Glutamatergic neuron (in vitro differentiated cells): ENCODE measurements at regions not wholly inside any gene's neighbourhood (a gene's known extent, or its start where the extent isn't known, plus 50 kb on each side); places are given as distances from the start of the nearest gene placed in this dataset.

Experiments used
- DNase-seq: peaks from one replicate; pipeline ENCODE4 v3.0.0; 2022
- H3K27ac Mint-ChIP-seq: one replicate; pipeline ENCODE4 v1.8.0; 2020; ENCODE audit warnings: mild to moderate bottlenecking, mixed read lengths, inconsistent platforms; ENCODE audit not compliant: unreplicated experiment
- H3K27me3 Mint-ChIP-seq: one replicate; pipeline ENCODE4 v1.8.0; 2020; ENCODE audit warnings: mild to moderate bottlenecking, moderate library complexity, mixed read lengths, inconsistent platforms; ENCODE audit not compliant: unreplicated experiment
- H3K36me3 Mint-ChIP-seq: one replicate; pipeline ENCODE4 v1.8.0; 2020; ENCODE audit warnings: mild to moderate bottlenecking, mixed read lengths, inconsistent platforms; ENCODE audit not compliant: unreplicated experiment
- H3K4me1 Mint-ChIP-seq: one replicate; pipeline ENCODE4 v1.8.0; 2020; ENCODE audit warnings: mild to moderate bottlenecking, low read depth, mixed read lengths, inconsistent platforms; ENCODE audit not compliant: unreplicated experiment
- H3K4me3 Mint-ChIP-seq: one replicate; pipeline ENCODE4 v1.8.0; 2020; ENCODE audit warnings: mild to moderate bottlenecking, mixed read lengths, inconsistent platforms; ENCODE audit not compliant: unreplicated experiment
- H3K9me3 Mint-ChIP-seq: one replicate; pipeline ENCODE4 v1.8.0; 2020; ENCODE audit warnings: mild to moderate bottlenecking, moderate library complexity, mixed read lengths, inconsistent platforms; ENCODE audit not compliant: unreplicated experiment
- CTCF ChIP-seq: fragments of 200-600 bp; sonication (generic); IDR thresholded peaks from one replicate; pipeline ENCODE4 v1.5.0; 2021; ENCODE audit not compliant: partially characterized antibody, unreplicated experiment

- H3K27ac Mint-ChIP-seq = no peak overlapping the region
- peaks cover 6% of the 10 kb centered on the region for H3K27me3 Mint-ChIP-seq
Observed at GRCh38 chr22:49355211-49355920, 472.3 kb downstream of the BRD1 start.

GRCh38 chr22:49354516-49355210, 473.0 kb downstream of the BRD1 start:
- Mint-ChIP-seq H3K36me3 (peaks cover 27% of the 10 kb centered on the region), H3K9me3 (peaks cover 31% of the 10 kb centered on the region), H3K27ac (no peak overlapping the region), H3K4me3 (no peak overlapping the region), H3K27me3 (peaks cover 6% of the 10 kb centered on the region), H3K4me1 (no peaks in the 10 kb centered on the region)
- TF ChIP-seq CTCF = no peak
- DNase-seq = no peak

More at GRCh38 chr22:49355211-49355920, 472.3 kb downstream of the BRD1 start:
- no peaks in the 10 kb centered on the region for H3K4me1 Mint-ChIP-seq
- no peak for DNase-seq
- H3K4me3 Mint-ChIP-seq = no peak overlapping the region
- peaks cover 31% of the 10 kb centered on the region for H3K9me3 Mint-ChIP-seq
- no peak for TF ChIP-seq CTCF
- H3K36me3 Mint-ChIP-seq = peaks cover 27% of the 10 kb centered on the region

GRCh38 chr22:49353235-49353634, 474.4 kb downstream of the BRD1 start:
- no peak overlapping the region for H3K27ac Mint-ChIP-seq
- no peak for TF ChIP-seq CTCF
- H3K9me3 Mint-ChIP-seq = peaks cover 37% of the 10 kb centered on the region
- H3K27me3 Mint-ChIP-seq = peaks cover 6% of the 10 kb centered on the region
- H3K4me1 Mint-ChIP-seq = no peaks in the 10 kb centered on the region
- peaks cover 27% of the 10 kb centered on the region for H3K36me3 Mint-ChIP-seq
- no peak for DNase-seq
- no peak overlapping the region for H3K4me3 Mint-ChIP-seq

DNA sequence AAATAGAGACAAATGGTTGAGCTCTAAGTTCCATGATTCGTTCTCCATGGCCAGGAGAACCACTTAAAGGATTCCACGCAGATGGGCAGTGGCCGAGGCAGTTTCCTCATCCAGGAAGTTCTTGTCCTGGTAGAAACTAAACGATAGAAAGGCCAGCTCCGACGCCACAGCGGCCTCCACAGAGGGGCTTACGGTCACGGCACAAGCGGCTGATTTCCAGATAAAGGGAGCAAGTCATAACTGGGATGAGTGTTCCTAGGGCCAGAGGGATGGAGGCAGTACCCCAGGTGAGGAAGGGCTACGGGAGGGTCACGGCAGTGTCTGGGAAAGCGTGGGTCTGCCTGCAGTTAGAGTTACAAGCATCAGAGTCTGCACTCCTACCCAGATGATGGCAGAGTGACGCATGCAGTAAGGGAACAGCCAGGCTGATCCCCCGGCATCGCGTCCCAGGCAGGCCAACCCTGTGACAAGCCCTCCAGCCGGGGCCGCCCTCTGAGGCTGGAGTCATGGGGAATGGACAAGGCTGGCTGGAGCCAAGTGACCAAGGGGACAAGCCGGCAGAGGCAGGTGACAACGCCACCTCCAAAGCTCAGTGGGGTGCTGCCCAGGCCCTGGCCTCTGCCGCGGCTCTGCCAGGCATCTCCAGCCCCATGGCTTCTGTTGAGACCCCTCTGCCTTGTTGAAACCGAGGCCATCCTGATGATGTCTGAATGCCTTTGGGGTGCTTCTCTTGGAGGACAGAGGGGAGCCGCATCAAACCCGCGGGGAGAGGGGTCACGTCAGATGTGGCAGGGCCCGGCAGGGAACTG, 475.1 kb downstream of the BRD1 start:
- peaks cover 24% of the 10 kb centered on the region for H3K36me3 Mint-ChIP-seq
- TF ChIP-seq CTCF = no peak
- H3K4me1 Mint-ChIP-seq = no peaks in the 10 kb centered on the region
- no peak overlapping the region for H3K4me3 Mint-ChIP-seq
- DNase-seq = no peak
- H3K27me3 Mint-ChIP-seq = peaks cover 6% of the 10 kb centered on the region
- no peak overlapping the region for H3K27ac Mint-ChIP-seq
- peaks cover 42% of the 10 kb centered on the region for H3K9me3 Mint-ChIP-seq
